ENCODE measurements at regions not wholly inside any gene's neighbourhood (a gene's known extent, or its start where the extent isn't known, plus 50 kb on each side); places are given as distances from the start of the nearest gene placed in this dataset.

- DNase-seq, result no peak
Measured at GRCh38 chr3:168885028-168885427, 778.5 kb downstream of the MECOM start.

GRCh38 chr3:168884353-168884903 lies 779.1 kb downstream of the MECOM start:
- DNase-seq, result no peak

- no peak for DNase-seq
Measured at GRCh38 chr3:168883145-168883544, 780.4 kb downstream of the MECOM start.

GRCh38 chr3:168881804-168882203 lies 781.7 kb downstream of the MECOM start:
- no peak for DNase-seq

- DNase-seq, result no peak
Measured at GRCh38 chr3:168878655-168879054, 782.9 kb upstream of the GOLIM4 start.

GRCh38 chr3:168877899-168878298 lies 782.2 kb upstream of the GOLIM4 start:
- DNase-seq, result no peak

- no peak for DNase-seq
Measured at GRCh38 chr3:168876346-168877035, 780.8 kb upstream of the GOLIM4 start.

- no peak for DNase-seq
Measured at GRCh38 chr3:168872826-168873225, 777.1 kb upstream of the GOLIM4 start.

- DNase-seq, result no peak
Measured at GRCh38 chr3:168870892-168871291, 775.2 kb upstream of the GOLIM4 start.

- DNase-seq, result no peak
Measured at GRCh38 chr3:168865022-168865551, 769.4 kb upstream of the GOLIM4 start.

- DNase-seq, result no peak
Measured at GRCh38 chr3:168864107-168865021, 768.6 kb upstream of the GOLIM4 start.

GRCh38 chr3:168863561-168863960 lies 767.8 kb upstream of the GOLIM4 start:
- DNase-seq, result no peak

GRCh38 chr3:168862466-168862865 lies 766.7 kb upstream of the GOLIM4 start:
- no peak for DNase-seq

- DNase-seq, result no peak
Measured at GRCh38 chr3:168860592-168860991, 764.9 kb upstream of the GOLIM4 start.

- DNase-seq, result no peak
Measured at GRCh38 chr3:168860028-168860427, 764.3 kb upstream of the GOLIM4 start.

GRCh38 chr3:168859574-168859973 lies 763.9 kb upstream of the GOLIM4 start:
- no peak for DNase-seq

GRCh38 chr3:168859143-168859542 lies 763.4 kb upstream of the GOLIM4 start:
- no peak for DNase-seq

- no peak for DNase-seq
Measured at GRCh38 chr3:168858327-168858726, 762.6 kb upstream of the GOLIM4 start.

GRCh38 chr3:168850109-168850508 lies 754.4 kb upstream of the GOLIM4 start:
- DNase-seq, result no peak

GRCh38 chr3:168847291-168847883 lies 751.7 kb upstream of the GOLIM4 start:
- no peak for DNase-seq

GRCh38 chr3:168844894-168845482 lies 749.3 kb upstream of the GOLIM4 start:
- DNase-seq, result no peak

- DNase-seq, result no peak
Measured at GRCh38 chr3:168844472-168844871, 748.7 kb upstream of the GOLIM4 start.

GRCh38 chr3:168843481-168843880 lies 747.8 kb upstream of the GOLIM4 start:
- DNase-seq, result no peak
